Ovary (tissue), 7 donors: ENCODE measurements at regions not wholly inside any gene's neighbourhood (a gene's known extent, or its start where the extent isn't known, plus 50 kb on each side); places are given as distances from the start of the nearest gene placed in this dataset.

Experiments used
- DNase-seq, 5 donors: peaks; one replicate each; pipeline ENCODE4 v3.0.0-alpha.2; 2019 to 2020
- H3K27ac ChIP-seq, 2 donors: fragments of 200-600 bp; one replicate each; pipeline versions ENCODE4 v1.5.1 to v1.8.0; 2019 to 2022
- H3K27me3 ChIP-seq: fragments of 200-600 bp; one replicate; pipeline ENCODE4 v1.8.0; 2022
- H3K36me3 ChIP-seq: fragments of 200-600 bp; sonication (generic); one replicate; pipeline ENCODE4 v1.5.1; 2019
- H3K4me1 ChIP-seq: one replicate; pipeline ENCODE4 v1.8.1; 2013; ENCODE audit warnings: mild to moderate bottlenecking, moderate library complexity; ENCODE audit not compliant: insufficient read depth
- H3K4me3 ChIP-seq: fragments of 200-600 bp; sonication (generic); one replicate; pipeline ENCODE4 v1.5.1; 2017
- H3K9me3 ChIP-seq, 2 donors: fragments of 200-600 bp in 1 of 2; sonication (generic) in 1 of 2; one replicate each; pipeline versions ENCODE4 v1.5.1 to v1.8.1; 2013 to 2019; ENCODE audit warnings: mild to moderate bottlenecking in 1 of 2, moderate library complexity in 1 of 2
- CTCF ChIP-seq, 3 donors: fragments of 450-650 bp in 2 of 3; fragments of 200-600 bp in 1 of 3; IDR thresholded peaks; one replicate each; pipeline versions ENCODE4 v1.5.1 to v1.8.0; 2016 to 2022; ENCODE audit warnings: antibody characterized with exemption in 3 of 3, mild to moderate bottlenecking in 1 of 3
- EP300 ChIP-seq: sonication (generic); formaldehyde crosslinking; IDR thresholded peaks from one replicate; pipeline ENCODE4 v1.6.1; 2017; ENCODE audit warnings: antibody characterized with exemption
- POLR2A ChIP-seq: fragments of 450-650 bp; IDR thresholded peaks from one replicate; pipeline ENCODE4 v1.6.1; 2017; ENCODE audit warnings: antibody characterized with exemption, mild to moderate bottlenecking, moderate library complexity
- WGBS, 3 donors: extraction: QIAGEN DNeasy Blood & Tissue Kit in 1 of 3; methylation state at CpG; one replicate each; pipeline versions ENCODE4 v1.1.5 to v1.1.7; 2013 to 2017; 5-methylcytosine and 5-hydroxymethylcytosine counted together
- intact Hi-C, 4 donors: fragments of 100-400 bp; cut with DNase I; formaldehyde crosslinking; loops; one replicate each; pipeline versions ENCODE4 v1.11.0 to v1.15.1; 2022 to 2023
- donor health status: DM: no; HTN: no; CAD: no; lungs with moderate emphysema.
- donor health status: DM: no; HTN: no; CAD: no.
- donor health status: Bipolar disorder and iron deficiency.
- donor health status: DM: no; HTN: no; CAD: no.
- donor health status: DM: yes; HTN: yes; CAD: no.

GRCh38 chr4:128521648-128522111, 234.1 kb upstream of the PGRMC2 start:
- Histone ChIP-seq H3K4me1 (peaks cover 9% of the 10 kb centered on the region), H3K27me3 (no peaks in the 10 kb centered on the region), H3K36me3 (no peaks in the 10 kb centered on the region), H3K27ac (no peak overlapping the region), H3K4me3 (no peak overlapping the region), H3K9me3 (no peaks in the 10 kb centered on the region)
- DNase-seq, result no peak
- intact Hi-C loops, result no loop called here
- TF ChIP-seq CTCF (IDR thresholded peaks at IDR 0.05), result no peak
- WGBS, 3 donors, result 57 to 76% (median 61%) methylated on average over 4 of the region's 4 CpGs

DNA sequence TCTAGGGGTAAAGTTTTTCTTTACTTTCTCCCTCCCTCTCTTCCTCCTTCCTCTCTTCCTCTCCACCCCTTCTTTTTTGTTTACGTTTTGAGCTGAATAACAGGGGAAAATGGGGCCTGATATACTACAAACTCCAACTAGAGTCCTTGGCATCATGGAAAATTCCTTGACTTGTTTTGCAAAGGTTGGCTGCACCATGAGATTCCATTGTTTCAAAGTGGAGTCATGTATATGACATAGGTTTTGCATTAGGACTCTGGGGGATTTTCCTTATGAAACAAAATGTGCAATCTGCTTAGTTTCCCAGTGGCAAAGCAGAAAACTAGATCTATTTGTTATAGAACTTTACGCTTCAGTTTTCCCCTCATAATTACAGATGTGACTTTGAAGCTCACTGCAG, 233.5 kb upstream of the PGRMC2 start:
- H3K9me3 ChIP-seq, result no peaks in the 10 kb centered on the region
- no peaks in the 10 kb centered on the region for H3K27me3 ChIP-seq
- no peak for TF ChIP-seq POLR2A
- TF ChIP-seq EP300, result no peak
- no peak for TF ChIP-seq CTCF (IDR thresholded peaks at IDR 0.05)
- H3K27ac ChIP-seq, result no peak overlapping the region
- intact Hi-C loops, result no loop called here
- peaks cover 14% of the 10 kb centered on the region for H3K4me1 ChIP-seq
- no peak for DNase-seq
- H3K4me3 ChIP-seq, result no peak overlapping the region
- 85 to 87% (median 86%) methylated on average over 2 of the region's 2 CpGs for WGBS, 3 donors
- no peaks in the 10 kb centered on the region for H3K36me3 ChIP-seq

DNA sequence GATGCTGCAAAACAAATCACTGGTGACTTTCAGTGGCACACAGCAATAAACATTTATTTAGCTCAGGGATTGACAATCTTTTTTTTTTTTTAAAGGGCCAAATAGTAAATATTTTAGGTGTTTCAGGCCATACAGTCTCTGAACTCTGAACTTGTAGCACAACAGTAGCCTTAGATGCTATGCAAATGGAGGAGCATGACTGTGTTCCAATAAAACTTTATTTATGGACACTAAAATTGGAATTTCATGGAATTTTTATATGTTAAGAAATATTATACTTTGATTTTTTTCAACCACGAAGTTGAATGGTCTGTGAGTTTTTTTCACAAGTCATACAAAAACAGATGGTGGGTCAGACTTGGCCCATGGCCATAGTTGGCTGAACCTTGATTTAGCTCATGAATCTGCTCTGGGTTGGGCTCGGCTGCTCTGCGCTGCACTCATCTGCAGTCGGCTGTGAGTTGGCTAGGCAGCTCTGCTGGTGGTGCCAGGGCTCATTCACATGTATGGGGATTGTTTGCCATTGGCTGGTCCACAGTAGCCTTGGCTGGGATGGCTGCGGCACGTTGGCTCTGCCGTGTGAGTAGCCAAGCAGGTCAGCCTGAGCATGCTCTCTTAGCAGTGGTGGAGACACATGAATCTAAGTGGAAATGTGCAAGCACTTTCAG, 231.7 kb upstream of the PGRMC2 start:
- H3K9me3 ChIP-seq, result no peaks in the 10 kb centered on the region
- WGBS, 3 donors, result 45 to 48% (median 46%) methylated on average over 7 of the region's 7 CpGs
- H3K4me3 ChIP-seq, result no peak overlapping the region
- peak; percentile 44 to 64 (median 53) for DNase-seq
- TF ChIP-seq CTCF (IDR thresholded peaks at IDR 0.05) (no peak), POLR2A (no peak), EP300 (no peak)
- no peaks in the 10 kb centered on the region for H3K27me3 ChIP-seq
- intact Hi-C loops, result no loop called here
- no peaks in the 10 kb centered on the region for H3K36me3 ChIP-seq
- H3K27ac ChIP-seq, result peak overlapping the region in 1 of 2 donors; percentile 14
- H3K4me1 ChIP-seq, result peaks cover 16% of the 10 kb centered on the region

GRCh38 chr4:128517739-128518510, 230.3 kb upstream of the PGRMC2 start:
- Histone ChIP-seq H3K27ac (peak overlapping the region in 1 of 2 donors; percentile 47), H3K9me3 (no peaks in the 10 kb centered on the region), H3K4me3 (no peak overlapping the region), H3K36me3 (no peaks in the 10 kb centered on the region), H3K4me1 (peaks cover 16% of the 10 kb centered on the region), H3K27me3 (no peaks in the 10 kb centered on the region)
- intact Hi-C loops, result no loop called here
- 21 to 42% (median 32%) methylated on average over 5 of the region's 5 CpGs for WGBS, 3 donors
- DNase-seq, result peak; percentile 59 to 68 (median 63)
- no peak for TF ChIP-seq EP300
- TF ChIP-seq CTCF (IDR thresholded peaks at IDR 0.05), result no peak
- no peak for TF ChIP-seq POLR2A
